BJ (cell line): ENCODE measurements at regions not wholly inside any gene's neighbourhood (a gene's known extent, or its start where the extent isn't known, plus 50 kb on each side); places are given as distances from the start of the nearest gene placed in this dataset.

Experiments used
- CTCF ChIA-PET: fragments of 350-600 bp; formaldehyde crosslinking; extraction: SDS; loops from one replicate; lab custom pipeline; 2021; ENCODE audit warnings: antibody characterized with exemption, inconsistent platforms; lab: Yijun Ruan, JAX
- POLR2A ChIA-PET: fragments of 300-600 bp; sonication (Branson Sonifier 250); formaldehyde crosslinking; extraction: SDS; loops from one replicate; lab custom pipeline; 2021; ENCODE audit warnings: antibody characterized with exemption; lab: Charles Lee
- DNase-seq: peaks from one replicate; pipeline ENCODE4 v3.0.0-alpha.2; 2011; ENCODE audit warnings: low read depth
- H3K27me3 ChIP-seq: 2 replicates; pipeline ENCODE4 v1.6.0; 2011; ENCODE audit warnings: low read length; ENCODE audit not compliant: control insufficient read depth, insufficient read depth
- H3K36me3 ChIP-seq: 2 replicates; pipeline ENCODE4 v1.5.1; 2011; ENCODE audit warnings: low read length; ENCODE audit not compliant: control insufficient read depth, insufficient read depth
- H3K4me3 ChIP-seq: 2 replicates; pipeline ENCODE4 v1.5.1; 2011; ENCODE audit warnings: low read depth, mild to moderate bottlenecking, control low read depth, low read length
- TF ChIP-seq, protein P1 (sequence below): IDR thresholded peaks from 2 replicates; pipeline ENCODE4 v1.5.1; 2011; ENCODE audit warnings: low read depth, mild to moderate bottlenecking, control low read depth, inconsistent platforms, low read length, moderate library complexity; ENCODE audit not compliant: insufficient read depth

DNA sequence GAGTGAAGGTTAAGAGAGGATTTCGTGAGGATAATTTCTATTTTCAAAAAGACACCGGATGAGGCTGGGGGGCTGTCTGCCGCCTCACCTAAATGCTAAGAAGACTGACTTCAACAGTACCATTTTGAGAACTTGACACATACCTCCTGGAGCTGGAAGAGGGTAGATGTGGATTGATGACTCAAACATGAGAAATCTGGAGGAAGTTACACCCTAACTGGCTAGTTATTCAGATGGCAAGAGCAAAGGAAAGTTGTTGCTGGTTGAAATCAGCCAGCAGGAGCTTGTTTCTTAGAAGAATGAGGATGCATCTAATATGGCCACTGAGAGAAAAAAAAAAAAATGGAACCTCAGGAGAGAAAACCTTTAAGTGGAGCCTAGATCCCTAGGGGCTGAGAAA, 76.2 kb upstream of the KIAA1217 start:
- TF ChIP-seq, protein P1, sequence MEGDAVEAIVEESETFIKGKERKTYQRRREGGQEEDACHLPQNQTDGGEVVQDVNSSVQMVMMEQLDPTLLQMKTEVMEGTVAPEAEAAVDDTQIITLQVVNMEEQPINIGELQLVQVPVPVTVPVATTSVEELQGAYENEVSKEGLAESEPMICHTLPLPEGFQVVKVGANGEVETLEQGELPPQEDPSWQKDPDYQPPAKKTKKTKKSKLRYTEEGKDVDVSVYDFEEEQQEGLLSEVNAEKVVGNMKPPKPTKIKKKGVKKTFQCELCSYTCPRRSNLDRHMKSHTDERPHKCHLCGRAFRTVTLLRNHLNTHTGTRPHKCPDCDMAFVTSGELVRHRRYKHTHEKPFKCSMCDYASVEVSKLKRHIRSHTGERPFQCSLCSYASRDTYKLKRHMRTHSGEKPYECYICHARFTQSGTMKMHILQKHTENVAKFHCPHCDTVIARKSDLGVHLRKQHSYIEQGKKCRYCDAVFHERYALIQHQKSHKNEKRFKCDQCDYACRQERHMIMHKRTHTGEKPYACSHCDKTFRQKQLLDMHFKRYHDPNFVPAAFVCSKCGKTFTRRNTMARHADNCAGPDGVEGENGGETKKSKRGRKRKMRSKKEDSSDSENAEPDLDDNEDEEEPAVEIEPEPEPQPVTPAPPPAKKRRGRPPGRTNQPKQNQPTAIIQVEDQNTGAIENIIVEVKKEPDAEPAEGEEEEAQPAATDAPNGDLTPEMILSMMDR = no peak
- no peak for DNase-seq
- CTCF ChIA-PET = no interaction called here
- Histone ChIP-seq H3K36me3 (no peaks in the 10 kb centered on the region), H3K4me3 (no peak overlapping the region), H3K27me3 (no peaks in the 10 kb centered on the region)
- POLR2A ChIA-PET = no interaction called here

DNA sequence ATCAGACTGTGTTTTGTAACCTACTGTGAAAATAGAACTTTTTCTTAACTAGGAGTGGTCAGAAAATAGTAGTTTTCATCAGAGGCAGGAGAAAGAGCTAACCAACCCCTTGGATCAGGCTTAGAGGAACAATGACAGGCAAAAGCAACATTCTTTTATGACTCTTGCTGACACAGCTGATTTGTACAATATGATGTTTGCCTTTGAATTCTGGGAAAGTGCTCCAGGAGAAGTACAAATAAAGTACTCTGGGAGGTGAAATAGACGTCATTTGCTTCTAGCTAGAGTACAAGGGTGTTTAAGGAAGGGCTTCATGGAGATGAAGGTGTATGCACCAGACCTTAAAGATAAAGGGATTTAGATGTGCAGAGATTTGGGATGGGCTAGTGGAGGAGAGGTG, 75.1 kb upstream of the KIAA1217 start:
- ChIA-PET CTCF (no interaction called here), POLR2A (no interaction called here)
- no peaks in the 10 kb centered on the region for H3K27me3 ChIP-seq
- H3K4me3 ChIP-seq = no peak overlapping the region
- H3K36me3 ChIP-seq = no peaks in the 10 kb centered on the region
- TF ChIP-seq, protein P1 = no peak
- DNase-seq = no peak

DNA sequence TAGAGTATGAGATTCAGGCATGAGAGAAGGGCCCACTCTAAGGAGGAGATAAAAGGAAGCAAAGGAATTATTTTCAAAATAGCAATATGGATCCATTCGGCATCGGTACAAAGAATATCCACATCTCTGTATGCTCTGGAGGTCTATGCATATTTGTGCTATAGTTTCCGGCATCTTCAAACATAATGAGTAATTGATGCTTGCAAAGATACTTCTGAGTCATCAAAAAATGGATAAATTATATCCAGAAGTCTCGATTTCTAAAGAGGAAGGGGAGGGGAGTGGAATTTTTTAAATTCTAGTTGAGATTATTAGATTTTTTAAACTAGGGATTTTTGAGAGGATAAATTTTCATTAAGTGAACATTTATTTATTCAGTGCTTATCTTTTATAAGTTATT, 72.9 kb upstream of the KIAA1217 start:
- DNase-seq = no peak
- Histone ChIP-seq H3K4me3 (no peak overlapping the region), H3K36me3 (no peaks in the 10 kb centered on the region), H3K27me3 (no peaks in the 10 kb centered on the region)
- TF ChIP-seq, protein P1 = no peak
- POLR2A ChIA-PET = no interaction called here
- CTCF ChIA-PET = no interaction called here

DNA sequence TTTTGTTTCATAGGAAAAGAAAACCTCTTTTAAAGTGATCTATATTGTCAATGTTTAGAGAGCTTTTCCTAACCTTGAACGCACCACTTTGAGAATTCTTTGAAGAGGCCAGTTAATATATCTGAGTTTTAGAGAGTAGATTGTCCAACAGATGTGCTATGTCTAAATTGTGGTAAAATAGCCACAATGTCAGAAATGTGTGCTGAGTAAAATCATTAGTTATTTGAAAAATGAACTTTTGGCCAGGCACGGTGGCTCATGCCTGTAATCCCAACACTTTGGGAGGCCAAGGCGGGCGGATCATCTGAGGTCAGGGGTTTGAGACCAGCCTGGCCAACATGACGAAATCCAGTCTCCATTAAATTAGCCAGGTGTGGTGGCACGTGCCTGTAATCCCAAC, 61.6 kb upstream of the KIAA1217 start:
- CTCF ChIA-PET = no interaction called here
- Histone ChIP-seq H3K4me3 (no peak overlapping the region), H3K36me3 (no peaks in the 10 kb centered on the region), H3K27me3 (no peaks in the 10 kb centered on the region)
- no peak for DNase-seq
- TF ChIP-seq, protein P1 = no peak
- POLR2A ChIA-PET = no interaction called here

DNA sequence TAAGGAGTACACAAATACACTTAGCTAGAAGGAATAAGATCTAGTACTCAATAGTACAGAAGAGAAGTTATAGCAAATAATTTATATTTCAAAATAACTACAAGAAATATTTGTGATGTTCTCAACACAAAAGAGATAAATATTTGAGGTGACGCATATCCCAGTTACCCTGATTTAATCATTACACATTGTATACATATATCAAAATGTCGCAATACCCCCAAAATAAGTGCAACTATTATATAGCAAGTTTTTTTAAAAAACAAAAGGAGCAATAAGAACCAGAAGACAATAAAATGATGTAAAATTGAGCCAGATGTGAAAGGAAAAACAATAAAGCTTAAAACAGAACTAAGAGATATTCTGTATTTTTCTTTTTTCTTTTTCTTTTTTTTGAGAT, 59.3 kb upstream of the KIAA1217 start:
- H3K4me3 ChIP-seq = no peak overlapping the region
- H3K36me3 ChIP-seq = no peaks in the 10 kb centered on the region
- POLR2A ChIA-PET = no interaction called here
- DNase-seq = no peak
- TF ChIP-seq, protein P1 = no peak
- no peaks in the 10 kb centered on the region for H3K27me3 ChIP-seq
- CTCF ChIA-PET = interaction anchor here (0.6 kb wide), 1 partner anchor 108 kb away, joined by 3 read pairs; no protein-coding TSS in a partner anchor
